ENCODE measurements at regions not wholly inside any gene's neighbourhood (a gene's known extent, or its start where the extent isn't known, plus 50 kb on each side); places are given as distances from the start of the nearest gene placed in this dataset.

DNA sequence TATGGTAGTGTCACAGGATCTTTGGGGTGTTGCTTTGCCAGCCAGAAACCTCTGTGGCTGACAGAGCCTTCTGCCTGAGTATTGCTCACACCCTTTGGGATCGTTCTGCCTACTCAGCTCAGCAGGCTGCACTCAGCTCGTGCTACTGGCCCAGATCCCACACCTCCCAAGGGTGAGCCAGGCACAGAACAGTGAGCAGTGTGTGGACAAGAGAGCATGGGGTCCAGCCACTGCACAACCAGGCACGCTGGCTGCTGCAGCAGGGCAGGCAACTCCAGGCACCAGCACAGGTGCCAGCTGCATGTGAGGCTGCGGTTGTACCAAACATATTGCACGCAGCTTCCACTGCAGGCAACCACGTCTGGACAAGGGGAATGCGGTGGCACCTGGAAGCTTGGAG, 84.9 kb downstream of the CYB561 start:
- DNase-seq (ENCODE audit: low spot score) (no peak), ATAC-seq (no peak)
- TF ChIP-seq ZNF317 (CRISPR knock-in tag; IDR thresholded peaks at IDR 0.05; ENCODE audit: borderline replicate concordance, low read depth) (no peak), MXD4 (CRISPR knock-in tag; IDR thresholded peaks at IDR 0.05; ENCODE audit: borderline replicate concordance) (no peak), FOXK1 (CRISPR knock-in tag; IDR thresholded peaks at IDR 0.05) (no peak), NFYB (CRISPR knock-in tag; conservative IDR thresholded peaks at IDR 0.05; ENCODE audit: low read depth) (no peak), JUN (CRISPR knock-in tag; IDR thresholded peaks at IDR 0.05) (no peak), ELF4 (CRISPR knock-in tag; IDR thresholded peaks at IDR 0.05; ENCODE audit: low read depth) (no peak), SMAD3 (CRISPR knock-in tag; IDR thresholded peaks at IDR 0.05; ENCODE audit: borderline replicate concordance) (no peak), HMGA2 (CRISPR knock-in tag; IDR thresholded peaks at IDR 0.05) (no peak), CREB1 (CRISPR knock-in tag; IDR thresholded peaks at IDR 0.05) (no peak), NR1H2 (CRISPR knock-in tag; IDR thresholded peaks at IDR 0.05) (no peak), FOXJ3 (CRISPR knock-in tag; IDR thresholded peaks at IDR 0.05; ENCODE audit: borderline replicate concordance) (no peak), IRF2 (CRISPR knock-in tag; IDR thresholded peaks at IDR 0.05; ENCODE audit: borderline replicate concordance, low read depth) (no peak), ZNF263 (CRISPR knock-in tag; IDR thresholded peaks at IDR 0.05; ENCODE audit: low read depth) (no peak)
- TF ChIP-seq, protein P1, sequence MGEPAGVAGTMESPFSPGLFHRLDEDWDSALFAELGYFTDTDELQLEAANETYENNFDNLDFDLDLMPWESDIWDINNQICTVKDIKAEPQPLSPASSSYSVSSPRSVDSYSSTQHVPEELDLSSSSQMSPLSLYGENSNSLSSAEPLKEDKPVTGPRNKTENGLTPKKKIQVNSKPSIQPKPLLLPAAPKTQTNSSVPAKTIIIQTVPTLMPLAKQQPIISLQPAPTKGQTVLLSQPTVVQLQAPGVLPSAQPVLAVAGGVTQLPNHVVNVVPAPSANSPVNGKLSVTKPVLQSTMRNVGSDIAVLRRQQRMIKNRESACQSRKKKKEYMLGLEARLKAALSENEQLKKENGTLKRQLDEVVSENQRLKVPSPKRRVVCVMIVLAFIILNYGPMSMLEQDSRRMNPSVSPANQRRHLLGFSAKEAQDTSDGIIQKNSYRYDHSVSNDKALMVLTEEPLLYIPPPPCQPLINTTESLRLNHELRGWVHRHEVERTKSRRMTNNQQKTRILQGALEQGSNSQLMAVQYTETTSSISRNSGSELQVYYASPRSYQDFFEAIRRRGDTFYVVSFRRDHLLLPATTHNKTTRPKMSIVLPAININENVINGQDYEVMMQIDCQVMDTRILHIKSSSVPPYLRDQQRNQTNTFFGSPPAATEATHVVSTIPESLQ (CRISPR knock-in tag; IDR thresholded peaks at IDR 0.05): no peak
- TF ChIP-seq, protein P2, sequence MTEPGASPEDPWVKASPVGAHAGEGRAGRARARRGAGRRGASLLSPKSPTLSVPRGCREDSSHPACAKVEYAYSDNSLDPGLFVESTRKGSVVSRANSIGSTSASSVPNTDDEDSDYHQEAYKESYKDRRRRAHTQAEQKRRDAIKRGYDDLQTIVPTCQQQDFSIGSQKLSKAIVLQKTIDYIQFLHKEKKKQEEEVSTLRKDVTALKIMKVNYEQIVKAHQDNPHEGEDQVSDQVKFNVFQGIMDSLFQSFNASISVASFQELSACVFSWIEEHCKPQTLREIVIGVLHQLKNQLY (CRISPR knock-in tag; IDR thresholded peaks at IDR 0.05): no peak
- TF ChIP-seq, protein P3, sequence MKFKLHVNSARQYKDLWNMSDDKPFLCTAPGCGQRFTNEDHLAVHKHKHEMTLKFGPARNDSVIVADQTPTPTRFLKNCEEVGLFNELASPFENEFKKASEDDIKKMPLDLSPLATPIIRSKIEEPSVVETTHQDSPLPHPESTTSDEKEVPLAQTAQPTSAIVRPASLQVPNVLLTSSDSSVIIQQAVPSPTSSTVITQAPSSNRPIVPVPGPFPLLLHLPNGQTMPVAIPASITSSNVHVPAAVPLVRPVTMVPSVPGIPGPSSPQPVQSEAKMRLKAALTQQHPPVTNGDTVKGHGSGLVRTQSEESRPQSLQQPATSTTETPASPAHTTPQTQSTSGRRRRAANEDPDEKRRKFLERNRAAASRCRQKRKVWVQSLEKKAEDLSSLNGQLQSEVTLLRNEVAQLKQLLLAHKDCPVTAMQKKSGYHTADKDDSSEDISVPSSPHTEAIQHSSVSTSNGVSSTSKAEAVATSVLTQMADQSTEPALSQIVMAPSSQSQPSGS (CRISPR knock-in tag; IDR thresholded peaks at IDR 0.05; ENCODE audit: borderline replicate concordance, low read depth): no peak
- TF ChIP-seq, protein P4, sequence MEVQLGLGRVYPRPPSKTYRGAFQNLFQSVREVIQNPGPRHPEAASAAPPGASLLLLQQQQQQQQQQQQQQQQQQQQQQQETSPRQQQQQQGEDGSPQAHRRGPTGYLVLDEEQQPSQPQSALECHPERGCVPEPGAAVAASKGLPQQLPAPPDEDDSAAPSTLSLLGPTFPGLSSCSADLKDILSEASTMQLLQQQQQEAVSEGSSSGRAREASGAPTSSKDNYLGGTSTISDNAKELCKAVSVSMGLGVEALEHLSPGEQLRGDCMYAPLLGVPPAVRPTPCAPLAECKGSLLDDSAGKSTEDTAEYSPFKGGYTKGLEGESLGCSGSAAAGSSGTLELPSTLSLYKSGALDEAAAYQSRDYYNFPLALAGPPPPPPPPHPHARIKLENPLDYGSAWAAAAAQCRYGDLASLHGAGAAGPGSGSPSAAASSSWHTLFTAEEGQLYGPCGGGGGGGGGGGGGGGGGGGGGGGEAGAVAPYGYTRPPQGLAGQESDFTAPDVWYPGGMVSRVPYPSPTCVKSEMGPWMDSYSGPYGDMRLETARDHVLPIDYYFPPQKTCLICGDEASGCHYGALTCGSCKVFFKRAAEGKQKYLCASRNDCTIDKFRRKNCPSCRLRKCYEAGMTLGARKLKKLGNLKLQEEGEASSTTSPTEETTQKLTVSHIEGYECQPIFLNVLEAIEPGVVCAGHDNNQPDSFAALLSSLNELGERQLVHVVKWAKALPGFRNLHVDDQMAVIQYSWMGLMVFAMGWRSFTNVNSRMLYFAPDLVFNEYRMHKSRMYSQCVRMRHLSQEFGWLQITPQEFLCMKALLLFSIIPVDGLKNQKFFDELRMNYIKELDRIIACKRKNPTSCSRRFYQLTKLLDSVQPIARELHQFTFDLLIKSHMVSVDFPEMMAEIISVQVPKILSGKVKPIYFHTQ (CRISPR knock-in tag; IDR thresholded peaks at IDR 0.05): no peak
- TF ChIP-seq, protein P5, sequence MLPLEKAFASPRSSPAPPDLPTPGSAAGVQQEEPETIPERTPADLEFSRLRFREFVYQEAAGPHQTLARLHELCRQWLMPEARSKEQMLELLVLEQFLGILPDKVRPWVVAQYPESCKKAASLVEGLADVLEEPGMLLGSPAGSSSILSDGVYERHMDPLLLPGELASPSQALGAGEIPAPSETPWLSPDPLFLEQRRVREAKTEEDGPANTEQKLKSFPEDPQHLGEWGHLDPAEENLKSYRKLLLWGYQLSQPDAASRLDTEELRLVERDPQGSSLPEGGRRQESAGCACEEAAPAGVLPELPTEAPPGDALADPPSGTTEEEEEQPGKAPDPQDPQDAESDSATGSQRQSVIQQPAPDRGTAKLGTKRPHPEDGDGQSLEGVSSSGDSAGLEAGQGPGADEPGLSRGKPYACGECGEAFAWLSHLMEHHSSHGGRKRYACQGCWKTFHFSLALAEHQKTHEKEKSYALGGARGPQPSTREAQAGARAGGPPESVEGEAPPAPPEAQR (CRISPR knock-in tag; IDR thresholded peaks at IDR 0.05): no peak
- ChIA-PET POLR2A (interaction anchor here (0.6 kb wide), 1 partner anchor 173 kb away, joined by 4 read pairs; no protein-coding TSS in a partner anchor), CTCF (no interaction called here)
- no peaks in the 10 kb centered on the region for H3K9me3 Mint-ChIP-seq
- H3K27me3 Mint-ChIP-seq (ENCODE audit: low read depth): no peaks in the 10 kb centered on the region
- no peak overlapping the region for H3K27ac Mint-ChIP-seq
- H3K36me3 Mint-ChIP-seq: no peaks in the 10 kb centered on the region
- H3K4me3 Mint-ChIP-seq: no peak overlapping the region
- no peaks in the 10 kb centered on the region for H3K4me1 Mint-ChIP-seq

DNA sequence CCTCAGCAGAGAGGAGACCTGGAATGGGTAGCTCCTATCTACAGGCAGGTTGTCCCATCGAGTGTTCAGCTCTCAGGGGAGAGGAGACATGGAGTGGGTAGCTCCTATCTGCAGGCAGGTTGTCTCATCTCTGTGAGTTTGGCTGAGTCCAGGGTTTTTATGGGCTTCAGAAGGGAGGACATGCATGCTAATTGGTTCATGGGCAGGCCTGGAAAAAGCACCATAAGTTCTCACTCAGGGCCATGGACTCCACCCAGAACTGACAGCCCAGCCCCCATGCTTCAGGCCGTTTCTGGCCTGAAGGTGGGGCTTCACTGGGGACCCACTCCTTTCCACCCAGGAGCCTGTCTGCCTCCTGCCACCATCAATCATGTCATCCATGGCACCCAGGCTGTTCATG, 84.0 kb downstream of the CYB561 start:
- H3K9me3 Mint-ChIP-seq: no peaks in the 10 kb centered on the region
- DNase-seq (ENCODE audit: low spot score) (no peak), ATAC-seq (no peak)
- H3K4me1 Mint-ChIP-seq: no peaks in the 10 kb centered on the region
- H3K27ac Mint-ChIP-seq: no peak overlapping the region
- POLR2A ChIA-PET: no interaction called here
- H3K4me3 Mint-ChIP-seq: no peak overlapping the region
- H3K27me3 Mint-ChIP-seq (ENCODE audit: low read depth): no peaks in the 10 kb centered on the region
- no peaks in the 10 kb centered on the region for H3K36me3 Mint-ChIP-seq
- CTCF ChIA-PET: no interaction called here
- TF ChIP-seq, protein P6, sequence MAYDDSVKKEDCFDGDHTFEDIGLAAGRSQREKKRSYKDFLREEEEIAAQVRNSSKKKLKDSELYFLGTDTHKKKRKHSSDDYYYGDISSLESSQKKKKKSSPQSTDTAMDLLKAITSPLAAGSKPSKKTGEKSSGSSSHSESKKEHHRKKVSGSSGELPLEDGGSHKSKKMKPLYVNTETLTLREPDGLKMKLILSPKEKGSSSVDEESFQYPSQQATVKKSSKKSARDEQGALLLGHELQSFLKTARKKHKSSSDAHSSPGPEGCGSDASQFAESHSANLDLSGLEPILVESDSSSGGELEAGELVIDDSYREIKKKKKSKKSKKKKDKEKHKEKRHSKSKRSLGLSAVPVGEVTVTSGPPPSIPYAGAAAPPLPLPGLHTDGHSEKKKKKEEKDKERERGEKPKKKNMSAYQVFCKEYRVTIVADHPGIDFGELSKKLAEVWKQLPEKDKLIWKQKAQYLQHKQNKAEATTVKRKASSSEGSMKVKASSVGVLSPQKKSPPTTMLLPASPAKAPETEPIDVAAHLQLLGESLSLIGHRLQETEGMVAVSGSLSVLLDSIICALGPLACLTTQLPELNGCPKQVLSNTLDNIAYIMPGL (CRISPR knock-in tag; IDR thresholded peaks at IDR 0.05): no peak
- TF ChIP-seq, protein P2 (CRISPR knock-in tag; IDR thresholded peaks at IDR 0.05): no peak
- no peak for TF ChIP-seq CREM (CRISPR knock-in tag; IDR thresholded peaks at IDR 0.05)
- TF ChIP-seq, protein P7, sequence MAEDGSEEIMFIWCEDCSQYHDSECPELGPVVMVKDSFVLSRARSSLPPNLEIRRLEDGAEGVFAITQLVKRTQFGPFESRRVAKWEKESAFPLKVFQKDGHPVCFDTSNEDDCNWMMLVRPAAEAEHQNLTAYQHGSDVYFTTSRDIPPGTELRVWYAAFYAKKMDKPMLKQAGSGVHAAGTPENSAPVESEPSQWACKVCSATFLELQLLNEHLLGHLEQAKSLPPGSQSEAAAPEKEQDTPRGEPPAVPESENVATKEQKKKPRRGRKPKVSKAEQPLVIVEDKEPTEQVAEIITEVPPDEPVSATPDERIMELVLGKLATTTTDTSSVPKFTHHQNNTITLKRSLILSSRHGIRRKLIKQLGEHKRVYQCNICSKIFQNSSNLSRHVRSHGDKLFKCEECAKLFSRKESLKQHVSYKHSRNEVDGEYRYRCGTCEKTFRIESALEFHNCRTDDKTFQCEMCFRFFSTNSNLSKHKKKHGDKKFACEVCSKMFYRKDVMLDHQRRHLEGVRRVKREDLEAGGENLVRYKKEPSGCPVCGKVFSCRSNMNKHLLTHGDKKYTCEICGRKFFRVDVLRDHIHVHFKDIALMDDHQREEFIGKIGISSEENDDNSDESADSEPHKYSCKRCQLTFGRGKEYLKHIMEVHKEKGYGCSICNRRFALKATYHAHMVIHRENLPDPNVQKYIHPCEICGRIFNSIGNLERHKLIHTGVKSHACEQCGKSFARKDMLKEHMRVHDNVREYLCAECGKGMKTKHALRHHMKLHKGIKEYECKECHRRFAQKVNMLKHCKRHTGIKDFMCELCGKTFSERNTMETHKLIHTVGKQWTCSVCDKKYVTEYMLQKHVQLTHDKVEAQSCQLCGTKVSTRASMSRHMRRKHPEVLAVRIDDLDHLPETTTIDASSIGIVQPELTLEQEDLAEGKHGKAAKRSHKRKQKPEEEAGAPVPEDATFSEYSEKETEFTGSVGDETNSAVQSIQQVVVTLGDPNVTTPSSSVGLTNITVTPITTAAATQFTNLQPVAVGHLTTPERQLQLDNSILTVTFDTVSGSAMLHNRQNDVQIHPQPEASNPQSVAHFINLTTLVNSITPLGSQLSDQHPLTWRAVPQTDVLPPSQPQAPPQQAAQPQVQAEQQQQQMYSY (CRISPR knock-in tag; IDR thresholded peaks at IDR 0.05): no peak
- no peak for TF ChIP-seq FOXJ3 (CRISPR knock-in tag; IDR thresholded peaks at IDR 0.05; ENCODE audit: borderline replicate concordance)

Measured in WTC11 (cell line).